NCI-H2196 (cell line): ENCODE measurements at regions not wholly inside any gene's neighbourhood (a gene's known extent, or its start where the extent isn't known, plus 50 kb on each side); places are given as distances from the start of the nearest gene placed in this dataset.
"Not testable (repeated sequence)": the region's sequence is repeated elsewhere in the genome, so short reads cannot be mapped to it uniquely, and the experiment has no call there.

Experiments
- DNase-seq: peaks from one replicate; lab custom pipeline; 2025; ENCODE audit not compliant: unreplicated experiment; lab: John Stamatoyannopoulos, UW

- DNase-seq, result no peak
Measured at GRCh38 chr9:135349212-135350002, 130.2 kb upstream of the PPP1R26 start.

GRCh38 chr9:135350003-135350315 lies 129.6 kb upstream of the PPP1R26 start:
- DNase-seq, result no peak

GRCh38 chr9:135353935-135354334 lies 125.6 kb upstream of the PPP1R26 start:
- no peak for DNase-seq

- no peak for DNase-seq
Measured at GRCh38 chr9:135355521-135356011, 124.0 kb upstream of the PPP1R26 start.

GRCh38 chr9:135356021-135356420 lies 123.6 kb upstream of the PPP1R26 start:
- DNase-seq, result no peak

- no peak for DNase-seq
Measured at GRCh38 chr9:135356796-135357195, 122.8 kb upstream of the PPP1R26 start.

GRCh38 chr9:135357863-135358551 lies 121.6 kb upstream of the PPP1R26 start:
- DNase-seq, result no peak

- no peak for DNase-seq
Measured at GRCh38 chr9:135358552-135358940, 121.0 kb upstream of the PPP1R26 start.

- DNase-seq, result no peak
Measured at GRCh38 chr9:135359764-135360163, 119.8 kb upstream of the PPP1R26 start.

GRCh38 chr9:135360617-135361016 lies 119.0 kb upstream of the PPP1R26 start:
- DNase-seq, result no peak

- DNase-seq, result not testable (repeated sequence)
Measured at GRCh38 chr9:135361668-135362067, 117.9 kb upstream of the PPP1R26 start.

GRCh38 chr9:135363596-135363995 lies 116.0 kb upstream of the PPP1R26 start:
- DNase-seq, result no peak

- DNase-seq, result peak; percentile 7
Measured at GRCh38 chr9:135365013-135365768, 114.4 kb upstream of the PPP1R26 start.

GRCh38 chr9:135366104-135366503 lies 113.5 kb upstream of the PPP1R26 start:
- DNase-seq, result no peak

GRCh38 chr9:135369412-135369990 lies 110.1 kb upstream of the PPP1R26 start:
- no peak for DNase-seq

GRCh38 chr9:135370411-135371375 lies 108.9 kb upstream of the PPP1R26 start:
- no peak for DNase-seq

- DNase-seq, result no peak
Measured at GRCh38 chr9:135371535-135371934, 108.0 kb upstream of the PPP1R26 start.

- DNase-seq, result no peak
Measured at GRCh38 chr9:135372036-135372435, 107.5 kb upstream of the PPP1R26 start.

GRCh38 chr9:135372501-135373008 lies 107.0 kb upstream of the PPP1R26 start:
- DNase-seq, result no peak

GRCh38 chr9:135373151-135373685 lies 106.4 kb upstream of the PPP1R26 start:
- DNase-seq, result no peak
